Hematopoietic multipotent progenitor cell treated with erythropoietin and hydrocortisone succinate and interleukin-3 and kit ligand, for 8 days (in vitro differentiated cells): ENCODE measurements at regions not wholly inside any gene's neighbourhood (a gene's known extent, or its start where the extent isn't known, plus 50 kb on each side); places are given as distances from the start of the nearest gene placed in this dataset.
A peak's percentile ranks its signal among the peaks of the same experiment; 100 is the strongest.
"Not testable (repeated sequence)": the region's sequence is repeated elsewhere in the genome, so short reads cannot be mapped to it uniquely, and the experiment has no call there.

Experiments
- DNase-seq: peaks from one replicate; pipeline ENCODE4 v3.0.0-alpha.2; 2015

DNA sequence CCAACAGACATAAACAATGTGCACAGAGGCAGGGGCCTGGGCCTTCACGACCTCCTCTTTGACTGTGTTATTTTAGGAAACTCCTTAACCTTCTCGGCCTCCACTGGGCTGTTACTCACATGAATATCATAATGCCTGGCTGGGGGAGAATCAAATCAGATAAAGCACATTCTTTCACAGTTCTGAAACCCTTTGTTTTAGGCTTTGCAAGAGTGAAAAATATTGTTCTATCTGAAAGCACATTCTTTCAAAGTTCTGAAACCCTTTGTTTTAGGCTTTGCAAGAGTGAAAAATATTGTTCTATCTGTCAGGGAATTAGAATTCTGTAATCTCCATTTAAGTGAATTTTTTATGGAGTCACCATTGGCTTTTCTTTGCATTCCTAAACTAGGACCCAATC is 50.7 kb upstream of the SYNDIG1 start:
- DNase-seq, result no peak

DNA sequence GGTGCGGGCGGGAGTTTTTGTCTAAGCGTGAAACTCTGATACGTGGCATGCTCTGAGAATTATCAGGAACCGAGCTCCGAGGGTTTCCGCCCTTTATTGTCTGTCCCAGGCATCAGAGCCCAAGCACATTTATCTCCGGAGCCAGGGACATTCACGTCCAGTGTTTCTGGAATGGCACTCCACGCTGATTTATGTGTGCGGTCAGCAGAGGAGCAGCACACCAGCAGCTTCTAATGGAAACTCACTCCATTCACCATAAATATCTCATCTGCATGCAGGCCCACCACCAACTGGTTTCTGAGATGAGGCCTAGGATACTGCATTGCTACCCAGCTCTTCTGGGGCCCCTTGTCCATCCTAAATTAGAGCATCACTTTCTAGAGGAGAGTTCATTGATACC is 51.9 kb upstream of the SYNDIG1 start:
- DNase-seq, result no peak

DNA sequence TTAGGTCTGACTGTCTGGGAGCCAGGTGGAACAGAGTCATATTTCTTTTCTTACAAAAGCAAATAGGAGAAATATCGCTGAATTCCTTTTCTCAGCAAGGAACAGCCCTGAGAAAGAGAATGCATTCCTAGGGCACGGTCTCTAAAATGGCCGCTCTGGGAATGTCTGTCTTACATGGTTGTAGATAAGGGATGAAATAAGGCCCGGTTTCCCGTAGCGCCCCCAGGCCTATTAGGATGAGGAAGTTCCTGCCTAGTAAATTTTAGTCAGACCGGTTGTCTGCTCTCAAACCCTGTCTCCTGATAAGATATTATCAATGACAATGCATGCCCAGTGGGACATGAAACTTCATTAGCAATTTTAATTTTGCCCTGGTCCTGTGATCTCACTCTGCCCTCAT is 54.0 kb upstream of the SYNDIG1 start:
- not testable (repeated sequence) for DNase-seq

DNA sequence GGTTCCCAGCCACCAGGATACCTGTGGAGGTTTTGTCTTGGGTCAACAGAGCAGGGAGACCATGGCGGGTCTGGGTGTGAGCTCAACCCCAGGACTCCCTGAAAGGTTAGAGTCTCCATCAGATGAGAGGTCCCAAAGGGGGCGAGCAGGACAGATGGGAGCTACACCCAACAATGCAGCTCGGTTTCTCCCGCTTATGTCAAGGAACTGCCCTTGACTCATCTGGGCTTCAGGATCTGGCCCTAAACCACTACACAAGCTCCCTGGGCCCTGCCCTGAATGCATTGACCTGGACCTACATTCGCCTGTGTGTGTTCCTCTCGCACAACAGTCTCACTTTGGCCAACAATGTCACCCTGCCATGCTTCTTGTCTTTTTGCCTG is 57.6 kb upstream of the SYNDIG1 start:
- DNase-seq, result no peak

DNA sequence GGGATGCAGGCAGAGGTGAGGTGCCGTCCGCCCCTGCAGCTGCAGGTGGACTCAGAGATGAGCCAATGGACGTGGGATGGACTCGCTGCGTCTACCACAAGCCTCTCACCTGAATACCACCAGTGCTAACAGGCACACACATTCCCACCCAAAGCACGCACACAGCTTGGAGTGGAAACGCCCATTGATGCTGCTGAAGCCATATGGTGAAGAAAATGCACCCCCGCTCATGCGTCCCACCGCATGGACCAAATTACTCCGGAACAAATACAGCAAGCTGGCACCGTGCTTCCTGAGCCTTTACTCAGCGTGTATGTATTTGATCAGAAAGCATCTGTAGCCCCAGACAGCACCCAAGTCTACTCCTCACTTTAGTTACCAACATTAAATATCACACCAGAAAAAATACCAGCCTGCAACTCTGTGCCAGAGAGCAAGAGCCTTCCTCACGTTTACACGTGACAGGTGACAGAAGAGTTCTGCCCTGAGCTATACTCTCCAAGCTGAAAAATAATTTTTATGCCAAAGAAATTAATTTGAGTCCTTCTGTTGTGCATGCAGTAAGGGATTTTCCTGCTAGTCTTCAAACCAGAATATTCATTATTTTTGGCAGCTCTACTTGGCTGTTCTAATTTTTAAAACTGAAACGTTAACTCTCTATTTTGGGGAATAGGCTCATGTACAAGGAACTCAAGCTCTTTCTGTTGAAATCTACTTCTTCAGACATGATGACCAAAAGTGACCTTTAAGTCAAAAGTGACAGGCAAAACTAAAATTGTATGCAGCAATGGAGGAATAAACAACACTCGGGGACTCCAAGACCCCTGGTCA is 58.2 kb upstream of the SYNDIG1 start:
- no peak for DNase-seq

DNA sequence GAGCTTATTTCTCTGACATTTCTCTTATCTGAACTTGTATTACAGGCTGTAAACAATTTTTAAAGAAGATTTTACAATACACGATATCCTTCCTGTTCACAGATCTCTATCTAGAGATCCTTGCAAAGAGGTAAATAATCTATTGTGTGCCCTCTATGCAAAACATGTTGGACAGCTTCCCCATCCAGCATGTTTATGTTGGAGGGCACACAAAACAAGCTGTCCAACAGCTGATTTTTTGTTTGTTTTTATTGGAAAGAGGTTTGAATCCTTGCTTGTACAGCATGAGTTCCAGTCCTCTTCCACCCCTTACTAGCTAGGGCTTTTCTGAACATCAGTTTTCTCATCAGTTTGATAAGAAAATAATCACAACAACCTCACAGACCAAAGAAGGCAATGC is 62.3 kb upstream of the SYNDIG1 start:
- DNase-seq, result no peak

DNA sequence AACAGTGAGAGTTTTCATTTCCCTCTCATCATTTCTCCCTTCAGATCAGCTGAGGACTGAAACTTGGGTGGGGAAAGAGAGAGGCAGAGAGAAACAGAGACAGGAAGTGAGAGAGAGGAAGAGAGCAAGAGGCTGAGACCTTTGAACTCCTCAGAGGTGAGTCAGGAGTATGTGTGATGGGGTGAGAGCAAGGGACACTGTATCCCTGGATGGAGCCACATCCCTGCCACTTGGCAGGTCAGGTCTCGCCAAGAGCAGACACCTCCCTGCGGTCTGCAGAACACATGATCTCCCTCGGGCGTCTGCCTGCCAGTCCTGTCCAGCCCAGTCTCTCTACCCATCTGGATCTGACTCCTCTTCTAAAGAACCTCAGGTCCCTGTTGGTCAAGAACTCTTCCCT is 62.7 kb upstream of the SYNDIG1 start:
- no peak for DNase-seq

DNA sequence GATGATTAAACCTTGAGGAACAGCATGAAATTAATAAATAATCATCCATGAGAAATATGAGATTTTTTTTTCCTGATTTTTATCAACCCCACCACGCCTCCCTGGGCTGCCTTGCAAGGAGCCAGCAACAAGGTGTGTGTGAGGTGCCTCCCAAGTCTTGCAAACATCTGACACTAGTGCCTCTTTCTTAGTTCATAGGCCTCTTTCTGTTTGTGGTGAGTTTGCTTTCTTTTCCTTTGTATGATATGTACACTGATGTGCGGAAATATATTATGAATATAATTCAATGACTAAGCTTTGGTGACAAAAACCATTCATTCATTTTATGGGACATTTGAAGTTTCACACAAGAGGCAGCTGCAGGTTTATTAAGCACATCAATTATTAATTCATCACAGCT is 63.2 kb upstream of the SYNDIG1 start:
- DNase-seq, result no peak

DNA sequence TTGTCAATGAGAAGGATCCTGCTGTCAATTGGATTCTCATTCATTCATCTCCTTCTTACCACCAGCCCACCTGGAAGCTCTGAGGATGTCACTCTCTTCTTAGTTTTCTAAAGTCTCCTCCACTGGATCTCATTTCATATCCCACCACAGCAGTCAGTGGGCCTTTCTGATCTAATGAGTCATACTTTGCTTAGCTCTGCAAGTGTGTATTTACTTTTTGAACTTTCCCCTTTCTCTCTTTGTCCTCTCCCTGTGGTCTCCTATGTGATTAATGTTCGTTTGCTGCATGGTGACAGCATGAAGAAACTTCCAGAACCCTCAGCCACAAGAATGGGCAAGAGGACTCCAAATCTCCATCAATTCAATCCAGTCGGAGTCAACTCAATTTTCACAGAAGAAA is 63.6 kb upstream of the SYNDIG1 start:
- DNase-seq, result no peak

DNA sequence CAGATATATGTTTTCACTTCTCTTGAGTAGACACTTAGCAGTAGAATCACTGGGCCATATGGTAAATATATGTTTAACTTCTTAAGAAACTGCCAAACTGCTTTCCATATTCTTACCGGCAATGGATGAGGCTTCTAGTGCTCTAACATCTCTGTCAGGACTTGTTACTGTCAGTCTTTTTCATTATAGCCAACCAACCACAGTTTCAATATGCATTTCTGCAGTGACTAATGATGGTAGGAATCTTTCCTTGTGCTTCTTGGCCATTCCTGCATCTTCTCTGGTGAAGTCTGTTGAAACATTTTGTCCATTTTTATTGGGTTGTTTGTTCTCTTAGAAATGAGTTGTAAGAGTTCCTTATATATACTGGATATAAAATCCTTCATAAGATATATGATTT is 66.0 kb upstream of the SYNDIG1 start:
- no peak for DNase-seq

DNA sequence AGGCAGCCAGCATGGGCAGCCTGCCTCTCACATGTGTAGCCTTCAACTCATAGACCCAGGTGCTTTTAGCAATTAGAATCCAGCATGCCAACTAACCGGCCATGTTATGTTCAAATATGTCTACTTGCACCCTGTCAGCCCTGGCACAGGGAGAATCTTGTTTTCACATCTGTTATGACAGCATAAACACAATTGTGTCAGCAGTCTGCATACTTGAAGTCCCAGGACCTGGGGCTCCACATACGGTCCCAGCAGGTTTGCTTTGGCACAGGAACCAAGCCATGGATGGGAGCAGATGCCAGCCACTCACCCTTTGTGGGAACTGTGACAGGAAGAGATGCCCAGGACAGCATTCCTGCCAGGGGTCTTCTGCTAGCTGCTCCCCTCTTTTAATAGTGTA is 67.2 kb upstream of the SYNDIG1 start:
- DNase-seq, result no peak

DNA sequence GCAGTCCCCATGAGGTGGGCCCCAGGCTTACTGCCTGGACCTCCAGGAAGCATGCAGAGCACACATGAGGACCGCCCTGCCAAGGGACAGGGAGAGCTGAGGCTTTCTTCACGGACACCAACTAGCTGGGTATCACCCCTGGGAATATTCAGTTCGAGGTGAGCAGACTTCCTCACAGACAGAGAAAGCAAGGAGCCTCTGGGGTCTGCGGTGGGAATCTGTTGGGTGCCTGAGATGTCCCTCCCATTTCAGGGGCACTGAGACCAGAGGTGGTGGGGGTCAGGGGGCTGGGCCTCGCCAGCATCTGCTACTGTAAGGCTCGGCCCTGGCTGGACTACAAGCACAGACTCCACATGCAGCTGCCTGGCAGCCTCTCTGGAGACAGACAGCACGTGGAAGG is 74.3 kb upstream of the SYNDIG1 start:
- DNase-seq, result no peak

DNA sequence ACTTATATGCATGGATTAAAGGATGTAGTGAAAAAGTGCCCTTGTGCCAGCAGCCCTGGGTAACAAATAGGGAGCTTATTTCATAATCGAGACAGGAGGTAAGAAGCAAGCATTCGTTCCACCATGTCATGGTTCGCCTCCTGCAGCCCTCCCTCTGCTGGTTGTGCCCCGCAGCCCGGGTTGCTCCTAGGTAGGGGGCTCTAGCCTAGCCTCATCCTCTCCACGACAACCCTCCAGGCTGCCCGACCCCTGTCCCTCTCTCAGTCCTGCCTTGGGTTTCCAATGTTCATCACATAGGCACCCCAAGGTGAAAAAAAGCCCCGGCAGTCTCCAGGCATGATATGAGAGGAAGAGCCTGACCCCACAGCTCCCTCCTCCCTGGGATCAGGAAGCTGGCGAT is 75.5 kb upstream of the SYNDIG1 start:
- no peak for DNase-seq

DNA sequence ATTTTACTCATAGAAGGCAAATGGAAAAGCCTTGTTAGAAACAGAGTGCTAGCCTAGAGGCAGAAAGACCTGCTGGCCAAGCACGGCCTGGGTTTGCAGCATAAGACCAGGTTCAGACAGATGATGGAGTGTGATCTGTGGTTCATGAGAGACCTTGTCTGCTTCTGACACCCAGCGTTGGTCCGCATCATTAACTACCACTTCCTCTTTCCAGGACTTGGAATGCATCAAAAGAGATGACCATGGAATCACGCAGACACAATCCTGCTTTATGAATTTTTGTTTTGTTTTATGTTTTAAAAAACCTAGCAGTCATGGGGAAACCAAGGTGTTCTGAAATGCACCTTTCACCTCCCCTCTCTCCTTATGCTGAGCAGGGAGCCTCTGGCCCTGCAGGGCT is 76.8 kb upstream of the SYNDIG1 start:
- DNase-seq, result no peak

DNA sequence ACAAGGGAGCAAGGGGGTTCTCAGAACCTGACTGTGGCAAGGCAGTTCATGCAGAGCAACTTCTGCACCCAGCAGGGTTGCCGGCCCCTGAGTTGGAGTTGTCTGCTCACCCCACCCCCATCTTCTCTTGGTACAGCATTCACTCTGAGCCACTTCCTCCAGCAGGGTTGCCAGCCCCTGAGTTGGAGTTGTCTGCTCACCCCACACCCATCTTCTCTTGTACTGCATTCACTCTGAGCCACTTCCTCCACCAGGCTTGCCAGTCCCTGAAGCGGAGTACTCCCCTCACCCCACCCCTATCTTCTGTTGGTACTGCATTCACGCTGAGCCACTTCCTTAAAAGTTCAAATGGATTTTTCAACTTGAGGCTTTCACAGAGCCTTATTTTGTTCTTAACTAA is 79.7 kb upstream of the SYNDIG1 start:
- peak; percentile 2 for DNase-seq

DNA sequence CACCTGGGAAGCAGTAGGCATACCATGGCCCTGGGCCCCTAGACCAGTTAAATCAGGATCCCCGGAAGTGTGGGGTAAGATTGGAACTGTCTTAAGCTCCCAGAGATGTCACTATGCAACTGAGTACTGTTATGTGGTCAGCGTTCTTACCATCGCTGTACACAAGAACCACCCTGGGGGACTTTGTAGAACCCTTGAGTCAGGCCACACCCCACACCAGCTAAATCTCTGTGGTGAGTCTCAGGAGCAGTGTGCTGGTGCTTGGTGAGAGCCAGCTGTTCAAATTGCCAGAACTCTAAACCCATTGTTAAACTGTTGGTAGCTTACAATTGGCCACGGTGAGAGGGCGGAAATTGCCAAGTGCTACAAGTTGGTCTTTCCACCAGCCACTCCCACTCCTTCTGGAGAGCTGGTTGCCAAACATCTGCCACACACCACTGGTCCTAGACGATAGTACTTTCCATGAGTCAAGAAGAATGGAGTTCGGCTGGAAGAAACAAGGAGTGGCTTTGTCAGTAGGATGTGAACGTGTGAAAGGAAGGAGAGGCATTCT is 80.5 kb upstream of the SYNDIG1 start:
- no peak for DNase-seq

DNA sequence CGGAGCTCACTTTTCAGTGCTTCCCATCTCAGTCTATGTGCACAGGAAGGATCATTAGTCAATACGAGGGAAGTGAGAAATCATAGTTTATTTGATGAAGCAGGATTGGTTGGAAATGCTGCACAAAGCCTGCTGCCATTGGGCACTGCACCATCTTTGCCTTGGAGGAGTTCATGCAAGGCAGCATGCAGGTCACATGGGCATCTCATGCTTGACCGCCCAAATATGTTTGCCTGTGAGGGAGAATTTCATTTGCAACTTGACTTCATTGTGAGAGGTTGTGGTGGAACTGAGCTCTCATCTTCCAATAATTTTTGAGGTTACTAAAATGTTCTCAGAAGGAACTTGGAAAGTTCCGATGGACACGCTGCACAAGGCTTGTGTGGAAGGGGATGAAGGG is 83.9 kb upstream of the SYNDIG1 start:
- DNase-seq, result no peak

DNA sequence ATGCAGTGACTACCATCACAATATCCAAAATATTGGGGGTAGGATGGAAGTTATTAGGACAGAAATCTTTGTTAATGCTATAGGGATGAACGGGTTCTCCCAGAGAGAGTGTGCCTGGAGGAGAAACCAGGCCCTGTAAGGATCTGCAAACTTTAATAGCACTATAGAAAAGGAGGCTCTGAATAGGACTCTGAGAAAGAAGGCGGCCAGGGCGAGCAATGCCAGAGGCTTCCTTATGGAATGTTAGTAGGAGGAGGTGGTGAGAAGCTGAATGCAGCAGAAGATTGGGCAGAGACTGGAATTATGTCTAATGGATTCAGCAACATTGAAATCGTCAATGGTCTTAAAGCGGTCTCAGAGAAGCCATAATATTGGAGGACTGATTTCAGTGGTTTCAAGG is 84.6 kb upstream of the SYNDIG1 start:
- DNase-seq, result no peak

DNA sequence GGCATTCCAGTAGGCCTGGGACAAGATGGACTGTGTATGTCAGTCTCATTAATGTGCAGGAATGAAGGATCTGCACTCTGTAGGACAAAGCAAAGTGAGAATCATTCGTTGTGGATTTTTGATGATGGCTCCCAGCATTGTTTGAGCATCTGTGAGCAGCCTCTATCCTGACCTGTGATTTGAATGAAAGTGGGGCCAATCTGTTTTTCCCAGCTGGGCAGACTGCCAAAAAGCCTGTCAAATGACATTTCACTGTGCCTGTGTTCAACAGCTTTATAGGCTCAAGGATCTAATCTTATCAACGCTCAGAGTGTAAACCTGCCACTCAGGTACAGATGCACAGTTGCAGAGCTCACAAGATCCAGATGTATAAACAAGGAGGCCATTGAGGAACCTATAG is 86.7 kb upstream of the SYNDIG1 start:
- no peak for DNase-seq

DNA sequence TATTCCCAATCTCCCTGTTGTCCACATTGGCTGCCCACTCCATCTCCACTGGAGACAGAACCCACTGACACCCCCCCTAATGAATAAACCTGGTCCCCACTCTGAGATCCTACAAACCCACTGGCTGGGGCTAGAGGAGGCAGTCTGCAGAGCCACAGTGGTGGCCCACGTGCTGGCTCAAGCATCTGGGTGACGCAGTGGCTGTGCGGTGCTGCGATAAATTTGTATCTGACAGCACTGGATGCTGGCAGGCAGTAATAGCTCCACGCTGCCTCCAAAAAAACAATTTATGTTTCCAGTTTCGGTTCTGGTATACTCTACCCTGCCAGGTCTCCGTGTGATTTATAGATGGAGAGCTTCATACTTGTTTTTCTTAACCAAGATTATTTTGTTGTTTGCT is 87.1 kb upstream of the SYNDIG1 start:
- no peak for DNase-seq

DNA sequence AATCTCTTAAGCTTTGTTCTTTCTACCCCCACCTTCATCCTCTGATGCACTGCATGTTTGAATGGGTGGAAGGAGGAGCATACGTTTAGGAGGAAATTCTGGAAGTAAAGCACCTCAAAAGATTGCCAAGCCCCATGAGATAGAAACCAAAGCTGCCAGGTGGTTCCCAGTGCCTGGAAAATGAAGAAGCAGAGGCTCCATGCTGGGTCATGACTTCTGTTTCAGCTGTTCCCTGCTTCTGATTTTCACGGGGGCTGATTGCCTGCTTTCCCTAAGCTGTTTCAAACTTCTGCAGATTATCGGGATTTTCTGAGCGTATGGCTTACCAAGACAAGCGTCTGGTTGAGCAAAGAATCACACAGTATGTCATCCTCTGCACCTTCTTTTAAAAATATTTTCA is 87.5 kb upstream of the SYNDIG1 start:
- no peak for DNase-seq

DNA sequence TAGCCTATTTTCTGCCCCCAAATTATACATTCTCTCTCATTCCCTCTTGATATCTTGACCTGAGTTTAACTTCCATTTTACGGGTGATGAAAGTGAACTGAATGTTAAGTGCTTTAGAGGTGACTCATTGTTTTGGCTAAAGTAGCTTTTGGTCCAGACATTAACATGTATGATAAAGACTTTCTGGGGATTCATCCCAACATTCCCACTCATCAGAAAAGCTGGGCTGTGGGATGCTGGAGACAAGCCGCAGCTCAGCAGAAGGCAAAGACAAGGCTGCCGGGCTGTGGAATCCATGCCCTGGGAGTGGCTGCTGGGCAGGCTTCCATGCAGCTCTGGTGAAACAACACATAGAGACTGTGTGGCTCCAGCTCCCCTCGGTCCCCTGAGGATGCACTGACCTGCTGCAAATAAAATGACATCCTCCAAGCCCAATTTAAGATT is 89.9 kb upstream of the SYNDIG1 start:
- DNase-seq, result no peak

DNA sequence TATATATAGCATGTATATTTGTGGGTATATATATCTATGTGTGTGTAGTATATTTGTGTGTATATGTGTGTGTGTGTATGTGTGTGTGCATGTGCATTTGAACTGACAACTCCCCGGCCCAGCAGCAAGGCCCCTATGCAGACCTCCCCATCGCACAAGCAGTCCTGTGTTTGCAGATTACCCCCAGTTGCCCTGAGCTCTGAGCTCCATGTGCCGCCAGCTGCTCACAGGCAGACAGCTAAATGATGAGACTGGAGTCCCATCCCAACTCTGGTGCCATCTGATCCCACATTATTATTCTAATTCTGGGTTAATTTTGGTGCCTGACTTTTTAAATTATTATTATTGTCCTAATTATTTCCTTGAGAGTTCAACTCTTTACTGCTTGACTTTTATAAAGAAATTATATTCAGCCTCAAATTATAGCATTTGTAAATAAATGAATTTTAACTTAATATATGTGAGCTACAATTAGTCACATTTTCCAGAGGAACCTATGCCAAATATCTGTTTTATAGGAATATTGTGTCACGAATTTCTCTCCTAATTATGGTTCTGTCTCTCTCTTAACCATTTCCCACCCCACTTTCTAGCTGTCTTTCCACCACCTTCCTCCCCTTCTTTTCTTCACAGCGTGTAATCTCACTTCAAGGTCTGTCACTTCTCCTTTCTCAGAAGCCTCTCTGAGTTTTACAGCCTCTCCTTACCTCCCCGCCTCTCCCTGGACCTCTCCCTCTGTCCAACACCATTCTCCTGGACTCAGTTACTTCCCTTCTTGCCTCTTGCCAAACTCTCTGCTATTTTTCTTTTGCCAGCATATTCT is 90.6 kb upstream of the SYNDIG1 start:
- no peak for DNase-seq
